K562 (cell line): ENCODE measurements at regions not wholly inside any gene's neighbourhood (a gene's known extent, or its start where the extent isn't known, plus 50 kb on each side); places are given as distances from the start of the nearest gene placed in this dataset.

Source experiments
- ATAC-seq: fragments of 200-7000 bp; cut with Tn5 transposase; 3 replicates; pipeline ENCODE4 v1.9.1; 2020; ENCODE audit warnings: moderate library complexity
- BruUV-seq: library from RNA; stranded (reverse); fragments of 400-500 nt; replicated peaks from 2 replicates; lab custom pipeline; 2021; lab: Mats Ljungman, UMichigan
- CTCF ChIA-PET: fragments of 300-600 bp; formaldehyde crosslinking; extraction: SDS; loops from one replicate; lab custom pipeline; 2021; ENCODE audit warnings: low intra/inter-chr PET ratio; lab: Yijun Ruan, JAX
- POLR2A ChIA-PET: fragments of 300-600, 350-650 bp; sonication (Branson Sonifier 250); formaldehyde crosslinking; extraction: SDS; loops from one replicate; lab custom pipeline; 2021; ENCODE audit warnings: antibody characterized with exemption, inconsistent platforms; lab: Yijun Ruan, JAX
- DNase-seq, 4 experiments: peaks; one replicate each; pipeline versions ENCODE4 v3.0.0 to v3.0.0-alpha.2; 2011 to 2018; ENCODE audit warnings: low spot score in 3 of 4, mixed read lengths in 3 of 4; ENCODE audit errors: extremely low read depth in 1 of 4
- FAIRE-seq: peaks from 2 replicates; lab custom pipeline; 2011; peaks lifted over from hg19 to GRCh38; lab: Jason Lieb, UNC
- H2AFZ ChIP-seq: 2 replicates; pipeline ENCODE4 v1.6.0; 2011; ENCODE audit warnings: low read depth, low read length, control low read depth, inconsistent platforms
- H3K27ac ChIP-seq: fragments of 200-600 bp; 3 replicates; pipeline ENCODE4 v1.8.0; 2011; ENCODE audit warnings: low read depth, mild to moderate bottlenecking, control low read depth, inconsistent platforms, low read length, moderate library complexity, mixed read lengths; ENCODE audit errors: extremely low read depth
- H3K27me3 ChIP-seq, 2 experiments: fragments of 300-600 bp in 1 of 2; 2 replicates in 1 of 2; 3 replicates in 1 of 2; pipeline versions ENCODE4 v1.6.0 to v1.8.0; 2011; ENCODE audit warnings: inconsistent platforms in 2 of 2, low read length in 2 of 2, mild to moderate bottlenecking in 1 of 2, mixed read lengths in 1 of 2, moderate library complexity in 1 of 2; ENCODE audit not compliant: control insufficient read depth in 2 of 2, insufficient read depth in 2 of 2
- H3K36me3 ChIP-seq: fragments of 300-600 bp; 3 replicates; pipeline ENCODE4 v1.8.0; 2011; ENCODE audit warnings: mild to moderate bottlenecking, low read length, inconsistent platforms; ENCODE audit not compliant: control insufficient read depth, insufficient read depth
- H3K4me1 ChIP-seq, 2 experiments: fragments of 200-600 bp in 1 of 2; replicated peaks in 1 of 2; 2 replicates in 1 of 2; 3 replicates in 1 of 2; pipeline versions ENCODE4 v1.5.1 to v1.8.0; 2011; ENCODE audit warnings: inconsistent platforms in 2 of 2, low read length in 2 of 2, mild to moderate bottlenecking in 1 of 2, mixed read lengths in 1 of 2, moderate library complexity in 1 of 2; ENCODE audit not compliant: control insufficient read depth in 2 of 2, insufficient read depth in 2 of 2
- H3K4me2 ChIP-seq: 2 replicates; pipeline ENCODE4 v1.6.1; 2011; ENCODE audit warnings: low read length, control low read depth, inconsistent platforms, mixed read lengths; ENCODE audit not compliant: insufficient read depth
- H3K4me3 ChIP-seq: fragments of 200-600 bp; sonication (generic), shearing (Covaris generic); 2 replicates; pipeline ENCODE4 v1.5.1; 2016; ENCODE audit warnings: control low read depth, inconsistent platforms
- H3K79me2 ChIP-seq: fragments of 200-600 bp; 3 replicates; pipeline ENCODE4 v1.8.0; 2011; ENCODE audit warnings: low read length, inconsistent platforms; ENCODE audit not compliant: control insufficient read depth, insufficient read depth
- H3K9ac ChIP-seq, 2 experiments: 2 replicates each; pipeline versions ENCODE4 v1.6.0 to v1.6.1; 2011; ENCODE audit warnings: low read depth in 2 of 2, low read length in 2 of 2, control low read depth in 1 of 2, inconsistent platforms in 1 of 2, mild to moderate bottlenecking in 1 of 2, mixed read lengths in 1 of 2; ENCODE audit not compliant: insufficient read depth in 1 of 2
- H3K9me1 ChIP-seq: one replicate; pipeline ENCODE4 v1.6.0; 2011; ENCODE audit warnings: inconsistent platforms, mild to moderate bottlenecking, low read length, moderate library complexity; ENCODE audit not compliant: control insufficient read depth, insufficient read depth
- H3K9me3 ChIP-seq: replicated peaks from 2 replicates; pipeline ENCODE4 v1.5.1; 2011; ENCODE audit warnings: low read depth, low read length, inconsistent platforms; ENCODE audit not compliant: control insufficient read depth, insufficient read depth
- H4K20me1 ChIP-seq: replicated peaks from 2 replicates; pipeline ENCODE4 v1.6.1; 2011; ENCODE audit warnings: low read length, inconsistent platforms, mixed read lengths; ENCODE audit not compliant: control insufficient read depth, insufficient read depth
- BDP1 ChIP-seq: IDR thresholded peaks from 3 replicates; pipeline ENCODE4 v1.6.1; 2011; ENCODE audit not compliant: insufficient read length, insufficient read depth
- BRD4 ChIP-seq: fragments of 200-600 bp; sonication (generic); IDR thresholded peaks from 2 replicates; pipeline ENCODE4 v1.6.1; 2017; ENCODE audit warnings: inconsistent platforms
- FOXK2 ChIP-seq, 2 experiments: fragments of 450-650 bp; IDR thresholded peaks in 1 of 2; conservative IDR thresholded peaks in 1 of 2; 2 replicates each; pipeline ENCODE4 v1.6.1; 2016; ENCODE audit warnings: low read depth in 2 of 2, mild to moderate bottlenecking in 1 of 2
- JUN ChIP-seq, 2 experiments: sonication (generic) in 1 of 2; formaldehyde crosslinking in 1 of 2; IDR thresholded peaks; 2 replicates each; pipeline versions ENCODE4 v1.6.1 to v1.8.0; 2012 to 2022; ENCODE audit warnings: borderline replicate concordance in 2 of 2, mild to moderate bottlenecking in 2 of 2, improper control_type of control experiment in 1 of 2, low read depth in 1 of 2, low read length in 1 of 2, missing genetic modification reagents in 1 of 2
- KDM1A ChIP-seq, 2 experiments: fragments of 450-650 bp; IDR thresholded peaks; 2 replicates each; pipeline ENCODE4 v1.6.1; 2016; ENCODE audit warnings: mild to moderate bottlenecking in 2 of 2
- KLF16 ChIP-seq: IDR thresholded peaks from 2 replicates; pipeline ENCODE4 v1.6.1; 2016; ENCODE audit warnings: antibody characterized with exemption
- MEIS2 ChIP-seq: fragments of 450-650 bp; IDR thresholded peaks from 2 replicates; pipeline ENCODE4 v1.6.1; 2014; ENCODE audit warnings: mild to moderate bottlenecking; ENCODE audit not compliant: partially characterized antibody
- NONO ChIP-seq, 2 experiments: fragments of 200-400 bp in 1 of 2; fragments of 450-650 bp in 1 of 2; formaldehyde crosslinking in 1 of 2; IDR thresholded peaks; 2 replicates each; pipeline ENCODE4 v1.6.1; 2017; ENCODE audit warnings: low read depth in 2 of 2, mild to moderate bottlenecking in 2 of 2, moderate library complexity in 2 of 2, low read length in 1 of 2
- NR1H2 ChIP-seq: sonication (generic); formaldehyde crosslinking; IDR thresholded peaks from 2 replicates; pipeline ENCODE4 v1.4.0; 2020; ENCODE audit warnings: mild to moderate bottlenecking, missing genetic modification reagents
- NRF1 ChIP-seq, 2 experiments: fragments of 450-650 bp; IDR thresholded peaks in 1 of 2; conservative IDR thresholded peaks in 1 of 2; 2 replicates each; pipeline ENCODE4 v1.6.1; 2014; ENCODE audit warnings: mild to moderate bottlenecking in 2 of 2
- NUFIP1 ChIP-seq: fragments of 450-650 bp; IDR thresholded peaks from 2 replicates; pipeline ENCODE4 v1.6.1; 2018; ENCODE audit not compliant: partially characterized antibody
- SAFB2 ChIP-seq: fragments of 200-400 bp; formaldehyde crosslinking; IDR thresholded peaks from 2 replicates; pipeline ENCODE4 v1.6.1; 2018; ENCODE audit warnings: borderline replicate concordance, low read length, low read depth, moderate library complexity; ENCODE audit not compliant: severe bottlenecking
- SP1 ChIP-seq: sonication (generic); formaldehyde crosslinking; IDR thresholded peaks from 2 replicates; pipeline ENCODE4 v1.8.1; 2022; ENCODE audit warnings: mild to moderate bottlenecking, missing genetic modification reagents
- TEAD2 ChIP-seq: fragments of 450-650 bp; IDR thresholded peaks from 2 replicates; pipeline ENCODE4 v1.6.1; 2016; ENCODE audit warnings: missing genetic modification characterization, control low read depth, missing compliant biosample characterization
- ZBED1 ChIP-seq: IDR thresholded peaks from 2 replicates; pipeline ENCODE4 v1.6.1; 2014
- ZBTB40 ChIP-seq, 2 experiments: fragments of 450-650 bp in 1 of 2; sonication (generic) in 1 of 2; formaldehyde crosslinking in 1 of 2; IDR thresholded peaks; 2 replicates each; pipeline versions ENCODE4 v1.7.1 to v1.9.0; 2016 to 2022; ENCODE audit warnings: inconsistent platforms in 1 of 2, mild to moderate bottlenecking in 1 of 2, missing genetic modification reagents in 1 of 2
- whole genome bisulfite sequencing: fragments of 100-300 bp; shearing (Covaris generic); methylation state at CpG from one replicate; pipeline ENCODE4 v1.1.6; 2016; ENCODE audit warnings: low coverage, mixed read lengths; ENCODE audit not compliant: insufficient coverage; ENCODE audit errors: missing lambda C conversion rate; 5-methylcytosine and 5-hydroxymethylcytosine counted together
- in situ Hi-C: fragments of 300-500 bp; cut with MboI; formaldehyde crosslinking; loops from 4 replicates; pipeline ENCODE4 v1.15.0; 2018; ENCODE audit warnings: inconsistent platforms, mixed read lengths
- intact Hi-C: fragments of 100-400 bp; cut with micrococcal nuclease; formaldehyde crosslinking; loops from 2 replicates; pipeline ENCODE4 v1.14.2; 2022

GRCh38 chr2:57509189-57509588 is 537.4 kb upstream of the VRK2 start:
- Histone ChIP-seq H2AFZ (no peak overlapping the region), H3K79me2 (no peaks in the 10 kb centered on the region), H4K20me1 (no peaks in the 10 kb centered on the region), H3K4me2 (no peak overlapping the region), H3K27ac (no peak overlapping the region), H3K4me3 (no peak overlapping the region), H3K4me1 (no peaks in the 10 kb centered on the region), H3K9me3 (no peaks in the 10 kb centered on the region), H3K36me3 (no peaks in the 10 kb centered on the region), H3K27me3 (no peaks in the 10 kb centered on the region), H3K9me1 (no peaks in the 10 kb centered on the region), H3K9ac (no peak overlapping the region)
- FAIRE-seq (no peak), DNase-seq (no peak), ATAC-seq (no peak)
- ChIA-PET POLR2A (no interaction called here), CTCF (no interaction called here)
- no TSS peak for BruUV-seq
- intact Hi-C loops, result no loop called here
- 3% methylated on average over 2 of the region's 2 CpGs for WGBS
- in situ Hi-C loops, result loop anchor here (25.0 kb wide), 2 partner anchors 1547 to 1797 kb away; no protein-coding TSS in a partner anchor
- TF ChIP-seq KLF16 (no peak), ZBTB40 (IDR thresholded peaks at IDR 0.05) (no peak), ZBTB40 (CRISPR knock-in tag; IDR thresholded peaks at IDR 0.05) (no peak), SP1 (no peak), MEIS2 (no peak), SAFB2 (no peak), NUFIP1 (no peak), JUN (IDR thresholded peaks at IDR 0.05; ENCODE audit: borderline replicate concordance, low read depth, low read length) (no peak), JUN (CRISPR knock-in tag; IDR thresholded peaks at IDR 0.05; ENCODE audit: borderline replicate concordance) (no peak), BDP1 (no peak), KDM1A (IDR thresholded peaks at IDR 0.05) (no peak), ZBED1 (no peak), BRD4 (no peak), NRF1 (conservative IDR thresholded peaks at IDR 0.05 in 1 of 2, IDR thresholded peaks at IDR 0.05 in 1 of 2) (no peak), NR1H2 (CRISPR knock-in tag) (no peak), TEAD2 (tag) (no peak), NONO (IDR thresholded peaks at IDR 0.05; ENCODE audit: low read depth in 2 of 2, low read length in 1 of 2) (no peak), FOXK2 (conservative IDR thresholded peaks at IDR 0.05 in 1 of 2, IDR thresholded peaks at IDR 0.05 in 1 of 2; ENCODE audit: low read depth in 2 of 2) (no peak)
